GM12878 (cell line): ENCODE measurements at regions not wholly inside any gene's neighbourhood (a gene's known extent, or its start where the extent isn't known, plus 50 kb on each side); places are given as distances from the start of the nearest gene placed in this dataset.

ENCODE experiments used
- ATAC-seq: fragments of 200-7000 bp; cut with Tn5 transposase; 3 replicates; pipeline ENCODE4 v1.9.1; 2020; ENCODE audit warnings: mild to moderate bottlenecking, moderate library complexity
- BruUV-seq: library from RNA; stranded (reverse); fragments of 400-500 nt; replicated peaks from 2 replicates; lab custom pipeline; 2021; lab: Mats Ljungman, UMichigan
- CTCF ChIA-PET: fragments of 300-600 bp; sonication (Branson Sonifier 250); formaldehyde crosslinking; extraction: SDS; loops from one replicate; lab custom pipeline; 2021; ENCODE audit warnings: inconsistent platforms; lab: Yijun Ruan, JAX
- POLR2A ChIA-PET: fragments of 350-600 bp; formaldehyde crosslinking; extraction: SDS; loops from one replicate; lab custom pipeline; 2021; ENCODE audit warnings: inconsistent platforms; lab: Charles Lee
- RAD21 ChIA-PET: fragments of 300-600 bp; sonication (Branson Sonifier 250); formaldehyde crosslinking; loops from one replicate; lab custom pipeline; 2023; ENCODE audit warnings: antibody characterized with exemption; ENCODE audit not compliant: unreplicated experiment; lab: Charles Lee
- SMC1A ChIA-PET: fragments of 300-600 bp; sonication (Branson Sonifier 250); formaldehyde crosslinking; loops from one replicate; lab custom pipeline; 2023; ENCODE audit not compliant: unreplicated experiment, uncharacterized antibody; lab: Charles Lee
- DNase-seq: peaks from one replicate; pipeline ENCODE4 v3.0.0-alpha.2; 2011; ENCODE audit warnings: low read depth, low spot score
- FAIRE-seq: peaks from 3 replicates; lab custom pipeline; 2011; peaks lifted over from hg19 to GRCh38; lab: Jason Lieb, UNC
- H2AFZ ChIP-seq: 2 replicates; pipeline ENCODE4 v1.6.0; 2011; ENCODE audit warnings: low read depth, low read length, control low read depth; ENCODE audit not compliant: control insufficient read depth
- H3K27ac ChIP-seq: 2 replicates; pipeline ENCODE4 v1.5.1; 2011; ENCODE audit warnings: control low read depth; ENCODE audit not compliant: control insufficient read depth, insufficient read depth
- H3K27me3 ChIP-seq, 2 experiments: replicated peaks in 1 of 2; 2 replicates each; pipeline versions ENCODE4 v1.6.0 to v1.6.1; 2011; ENCODE audit warnings: low read length in 1 of 2; ENCODE audit not compliant: control insufficient read depth in 2 of 2, insufficient read depth in 2 of 2
- H3K36me3 ChIP-seq, 2 experiments: 2 replicates each; pipeline ENCODE4 v1.5.1; 2011; ENCODE audit warnings: low read length in 1 of 2; ENCODE audit not compliant: control insufficient read depth in 2 of 2, insufficient read depth in 2 of 2
- H3K4me1 ChIP-seq: 2 replicates; pipeline ENCODE4 v1.6.1; 2011; ENCODE audit warnings: mild to moderate bottlenecking, low read length, moderate library complexity, mixed read lengths; ENCODE audit not compliant: control insufficient read depth, insufficient read depth
- H3K4me2 ChIP-seq: 2 replicates; pipeline ENCODE4 v1.6.0; 2011; ENCODE audit warnings: control low read depth; ENCODE audit not compliant: control insufficient read depth, insufficient read depth
- H3K4me3 ChIP-seq: fragments of 200-600 bp; sonication (generic); 2 replicates; pipeline ENCODE4 v1.5.1; 2016
- H3K79me2 ChIP-seq: 2 replicates; pipeline ENCODE4 v1.6.0; 2011; ENCODE audit warnings: low read length; ENCODE audit not compliant: control insufficient read depth, insufficient read depth
- H3K9ac ChIP-seq: 2 replicates; pipeline ENCODE4 v1.8.0; 2011; ENCODE audit warnings: low read length, control low read depth, mixed read lengths; ENCODE audit not compliant: control insufficient read depth, insufficient read depth
- H3K9me3 ChIP-seq: replicated peaks from 3 replicates; pipeline ENCODE4 v1.5.1; 2011; ENCODE audit warnings: mild to moderate bottlenecking, low read length; ENCODE audit not compliant: control insufficient read depth, insufficient read depth
- H4K20me1 ChIP-seq: 2 replicates; pipeline ENCODE4 v1.6.0; 2011; ENCODE audit not compliant: control insufficient read depth, insufficient read depth
- BCL11A ChIP-seq: IDR thresholded peaks from 2 replicates; pipeline ENCODE4 v1.6.1; 2011; ENCODE audit warnings: low read depth, low read length
- CEBPB ChIP-seq, 2 experiments: fragments of 150-350 bp in 1 of 2; IDR thresholded peaks; 2 replicates each; pipeline ENCODE4 v1.6.1; 2012 to 2014; ENCODE audit warnings: low read depth in 2 of 2, low read length in 2 of 2, borderline replicate concordance in 1 of 2, inconsistent platforms in 1 of 2
- CUX1 ChIP-seq: IDR thresholded peaks from 2 replicates; pipeline ENCODE4 v1.6.1; 2012; ENCODE audit warnings: improper control_type of control experiment, low read depth, low read length; ENCODE audit not compliant: insufficient replicate concordance
- EED ChIP-seq: sonication (generic); IDR thresholded peaks from 2 replicates; pipeline ENCODE4 v1.6.1; 2016; ENCODE audit warnings: antibody characterized with exemption, low read depth
- ETV6 ChIP-seq, 2 experiments: fragments of 450-650 bp in 1 of 2; IDR thresholded peaks in 1 of 2; conservative IDR thresholded peaks in 1 of 2; 2 replicates each; pipeline ENCODE4 v1.6.1; 2014; ENCODE audit warnings: antibody characterized with exemption in 1 of 2, borderline replicate concordance in 1 of 2, low read depth in 1 of 2, mild to moderate bottlenecking in 1 of 2, moderate library complexity in 1 of 2
- FOXM1 ChIP-seq: IDR thresholded peaks from 2 replicates; pipeline ENCODE4 v1.6.1; 2012; ENCODE audit warnings: low read depth, mild to moderate bottlenecking, inconsistent platforms, low read length, moderate library complexity
- HDAC2 ChIP-seq: fragments of 200-600 bp; sonication (generic); IDR thresholded peaks from 2 replicates; pipeline ENCODE4 v1.6.1; 2017
- MEF2A ChIP-seq: IDR thresholded peaks from 2 replicates; pipeline ENCODE4 v1.6.1; 2011; ENCODE audit warnings: low read depth, mild to moderate bottlenecking, low read length, moderate library complexity; ENCODE audit not compliant: insufficient read depth
- MTA2 ChIP-seq: fragments of 450-650 bp; IDR thresholded peaks from 2 replicates; pipeline ENCODE4 v1.6.1; 2016; ENCODE audit warnings: low read depth, mild to moderate bottlenecking, moderate library complexity
- MTA3 ChIP-seq: IDR thresholded peaks from 2 replicates; pipeline ENCODE4 v1.6.1; 2012; ENCODE audit warnings: low read length, inconsistent platforms, borderline replicate concordance
- PML ChIP-seq: IDR thresholded peaks from 2 replicates; pipeline ENCODE4 v1.6.1; 2012; ENCODE audit warnings: low read length, inconsistent platforms
- POU2F2 ChIP-seq: IDR thresholded peaks from 3 replicates; pipeline ENCODE4 v1.6.1; 2011; ENCODE audit warnings: low read depth, mild to moderate bottlenecking, low read length, borderline replicate concordance
- SMC3 ChIP-seq: IDR thresholded peaks from 2 replicates; pipeline ENCODE4 v1.6.1; 2011; ENCODE audit warnings: low read length, improper control_type of control experiment, borderline replicate concordance
- TAF1 ChIP-seq: IDR thresholded peaks from 2 replicates; pipeline ENCODE4 v1.6.1; 2011; ENCODE audit warnings: mild to moderate bottlenecking, low read depth, low read length, borderline replicate concordance
- TBL1XR1 ChIP-seq: IDR thresholded peaks from 2 replicates; pipeline ENCODE4 v1.6.1; 2012; ENCODE audit warnings: low read depth, low read length, improper control_type of control experiment
- TCF7 ChIP-seq: IDR thresholded peaks from 2 replicates; pipeline ENCODE4 v1.6.1; 2014; ENCODE audit warnings: antibody characterized with exemption, borderline replicate concordance
- ZBED1 ChIP-seq: IDR thresholded peaks from 2 replicates; pipeline ENCODE4 v1.6.1; 2016; ENCODE audit warnings: borderline replicate concordance
- ZNF217 ChIP-seq: fragments of 450-650 bp; IDR thresholded peaks from 2 replicates; pipeline ENCODE4 v1.6.1; 2017; ENCODE audit warnings: antibody characterized with exemption, mild to moderate bottlenecking
- WGBS: methylation state at CpG from one replicate; pipeline ENCODE4 v1.1.6; 2016; ENCODE audit warnings: low lambda C conversion rate; ENCODE audit not compliant: insufficient replicate concordance, insufficient coverage; ENCODE audit errors: missing lambda C conversion rate; 5-methylcytosine and 5-hydroxymethylcytosine counted together
- in situ Hi-C: fragments of 300-500 bp; cut with MboI; formaldehyde crosslinking; loops from 9 replicates; pipeline ENCODE4 v1.14.3; 2018; ENCODE audit warnings: mixed read lengths
- intact Hi-C: fragments of 100-400 bp; cut with micrococcal nuclease; formaldehyde crosslinking; loops from one replicate; pipeline ENCODE4 v1.14.2; 2022; ENCODE audit not compliant: unreplicated experiment

- ChIA-PET POLR2A (no interaction called here), CTCF (interaction anchor here (0.9 to 1.4 kb wide), 2 partner anchors 33 to 35 kb away, joined by 3 read pairs; no protein-coding TSS in a partner anchor), RAD21 (interaction anchor here (0.8 to 1.1 kb wide), 2 partner anchors 35 to 230 kb away, joined by 3 to 5 read pairs; no protein-coding TSS in a partner anchor), SMC1A (interaction anchor here (0.6 to 1.1 kb wide), 4 partner anchors 22 to 105 kb away, joined by 3 to 5 read pairs (median 3); no protein-coding TSS in a partner anchor)
- no peak overlapping the region for H3K4me3 ChIP-seq
- H4K20me1 ChIP-seq: no peaks in the 10 kb centered on the region
- H2AFZ ChIP-seq: peak overlapping the region; percentile 82
- intact Hi-C loops: no loop called here
- 2% methylated on average over 3 of the region's 3 CpGs for WGBS
- peak overlapping the region; percentile 61 for H3K4me2 ChIP-seq
- no peaks in the 10 kb centered on the region; the same call in 2 of the 3 replicates for H3K9me3 ChIP-seq
- BruUV-seq: no TSS peak
- H3K36me3 ChIP-seq: no peaks in the 10 kb centered on the region
- peak; percentile 37 for DNase-seq
- H3K27me3 ChIP-seq: no peaks in the 10 kb centered on the region; a peak in 1 of 4 replicates
- in situ Hi-C loops: no loop called here
- H3K27ac ChIP-seq: peak overlapping the region; percentile 67; the same call in 1 of the 2 replicates
- no peaks in the 10 kb centered on the region for H3K79me2 ChIP-seq
- 0 out of 2 replicates have a peak overlapping the region, but pooled peaks have one; percentile 14 for H3K9ac ChIP-seq
- H3K4me1 ChIP-seq: peaks cover 15% of the 10 kb centered on the region
- ATAC-seq: peak; percentile 86
- no peak for FAIRE-seq
- peak; percentile 13; the same call in 1 of the 3 replicates for TF ChIP-seq POU2F2
- peak; percentile 74; the same call in 1 of the 2 replicates for TF ChIP-seq BCL11A
- TF ChIP-seq TBL1XR1: peak; percentile 91
- peak; percentile 63; the same call in 1 of the 2 replicates for TF ChIP-seq EED
- no peak for TF ChIP-seq TAF1
- no peak for TF ChIP-seq SMC3
- no peak for TF ChIP-seq HDAC2
- TF ChIP-seq MTA2: 0 out of 2 replicates have a peak, but pooled peaks have one; percentile 37
- TF ChIP-seq PML: peak; percentile 71; the same call in 1 of the 2 replicates
- peak in 1 of 2 experiments; percentile 72; a peak in 1 of 4 replicates for TF ChIP-seq CEBPB (IDR thresholded peaks at IDR 0.05; ENCODE audit: borderline replicate concordance in 1 of 2, low read depth in 2 of 2, low read length in 2 of 2)
- peak; percentile 88 for TF ChIP-seq FOXM1
- TF ChIP-seq TCF7: peak; percentile 38; the same call in 1 of the 2 replicates
- peak; percentile 82 for TF ChIP-seq MTA3
- TF ChIP-seq ZNF217: 0 out of 2 replicates have a peak, but pooled peaks have one; percentile 40
- peak in 1 of 2 experiments; percentile 54; a peak in 1 of 4 replicates for TF ChIP-seq ETV6 (conservative IDR thresholded peaks at IDR 0.05 in 1 of 2, IDR thresholded peaks at IDR 0.05 in 1 of 2; ENCODE audit: borderline replicate concordance in 1 of 2, low read depth in 1 of 2)
- peak; percentile 18 for TF ChIP-seq CUX1
- TF ChIP-seq ZBED1: peak; percentile 93
- peak; percentile 98 for TF ChIP-seq MEF2A
These were observed 78.2 kb downstream of the IL21 start for GRCh38 chr4:122542411-122543236.
